K562 (cell line): ENCODE measurements at regions not wholly inside any gene's neighbourhood (a gene's known extent, or its start where the extent isn't known, plus 50 kb on each side); places are given as distances from the start of the nearest gene placed in this dataset.

Experiments used
- BRF1 ChIP-seq: IDR thresholded peaks from 3 replicates; pipeline ENCODE4 v1.6.1; 2011; ENCODE audit warnings: borderline replicate concordance, mild to moderate bottlenecking; ENCODE audit not compliant: insufficient read length; ENCODE audit errors: extremely low read depth
- EHMT2 ChIP-seq: fragments of 450-650 bp; IDR thresholded peaks from 2 replicates; pipeline ENCODE4 v1.6.1; 2018; ENCODE audit warnings: antibody characterized with exemption
- ZNF830 ChIP-seq: fragments of 250-450 bp; sonication (Bioruptor Pico); IDR thresholded peaks from 2 replicates; pipeline ENCODE4 v1.5.0; 2021; ENCODE audit warnings: mild to moderate bottlenecking
- TF ChIP-seq, protein P1 (sequence below), 2 experiments: fragments of 450-650 bp; formaldehyde crosslinking in 1 of 2; IDR thresholded peaks; 2 replicates each; pipeline versions ENCODE4 v1.4.0 to v1.6.1; 2014 to 2020; ENCODE audit warnings: mild to moderate bottlenecking in 2 of 2, borderline replicate concordance in 1 of 2, low read depth in 1 of 2

GRCh38 chr4:127414951-127415606 lies 217.7 kb upstream of the INTU start:
- TF ChIP-seq ZNF830 (no peak), BRF1 (no peak), EHMT2 (no peak)
- TF ChIP-seq, protein P1, sequence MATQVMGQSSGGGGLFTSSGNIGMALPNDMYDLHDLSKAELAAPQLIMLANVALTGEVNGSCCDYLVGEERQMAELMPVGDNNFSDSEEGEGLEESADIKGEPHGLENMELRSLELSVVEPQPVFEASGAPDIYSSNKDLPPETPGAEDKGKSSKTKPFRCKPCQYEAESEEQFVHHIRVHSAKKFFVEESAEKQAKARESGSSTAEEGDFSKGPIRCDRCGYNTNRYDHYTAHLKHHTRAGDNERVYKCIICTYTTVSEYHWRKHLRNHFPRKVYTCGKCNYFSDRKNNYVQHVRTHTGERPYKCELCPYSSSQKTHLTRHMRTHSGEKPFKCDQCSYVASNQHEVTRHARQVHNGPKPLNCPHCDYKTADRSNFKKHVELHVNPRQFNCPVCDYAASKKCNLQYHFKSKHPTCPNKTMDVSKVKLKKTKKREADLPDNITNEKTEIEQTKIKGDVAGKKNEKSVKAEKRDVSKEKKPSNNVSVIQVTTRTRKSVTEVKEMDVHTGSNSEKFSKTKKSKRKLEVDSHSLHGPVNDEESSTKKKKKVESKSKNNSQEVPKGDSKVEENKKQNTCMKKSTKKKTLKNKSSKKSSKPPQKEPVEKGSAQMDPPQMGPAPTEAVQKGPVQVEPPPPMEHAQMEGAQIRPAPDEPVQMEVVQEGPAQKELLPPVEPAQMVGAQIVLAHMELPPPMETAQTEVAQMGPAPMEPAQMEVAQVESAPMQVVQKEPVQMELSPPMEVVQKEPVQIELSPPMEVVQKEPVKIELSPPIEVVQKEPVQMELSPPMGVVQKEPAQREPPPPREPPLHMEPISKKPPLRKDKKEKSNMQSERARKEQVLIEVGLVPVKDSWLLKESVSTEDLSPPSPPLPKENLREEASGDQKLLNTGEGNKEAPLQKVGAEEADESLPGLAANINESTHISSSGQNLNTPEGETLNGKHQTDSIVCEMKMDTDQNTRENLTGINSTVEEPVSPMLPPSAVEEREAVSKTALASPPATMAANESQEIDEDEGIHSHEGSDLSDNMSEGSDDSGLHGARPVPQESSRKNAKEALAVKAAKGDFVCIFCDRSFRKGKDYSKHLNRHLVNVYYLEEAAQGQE (IDR thresholded peaks at IDR 0.05; ENCODE audit: borderline replicate concordance), result no peak
- TF ChIP-seq, protein P1 (CRISPR knock-in tag; IDR thresholded peaks at IDR 0.05; ENCODE audit: low read depth), result no peak
